ENCODE measurements at regions not wholly inside any gene's neighbourhood (a gene's known extent, or its start where the extent isn't known, plus 50 kb on each side); places are given as distances from the start of the nearest gene placed in this dataset.
"Not testable (repeated sequence)": the region's sequence is repeated elsewhere in the genome, so short reads cannot be mapped to it uniquely, and the experiment has no call there.

GRCh38 chr3:198138205-198138604 is 178.2 kb downstream of the LMLN start:
- H3K23ac ChIP-seq (ENCODE audit: insufficient read length, low read depth, low read length); H3K9me3 ChIP-seq (ENCODE audit: control insufficient read depth, low read depth, low read length); H3K56ac ChIP-seq (ENCODE audit: insufficient read length, low read depth, low read length); H4K91ac ChIP-seq (ENCODE audit: insufficient read length, low read depth, low read length); H3T11ph ChIP-seq (ENCODE audit: low read length); H2BK120ac ChIP-seq (ENCODE audit: low read depth, low read length, poor library complexity, severe bottlenecking); H4K5ac ChIP-seq (ENCODE audit: insufficient read length, low read depth, low read length); H2BK20ac ChIP-seq (ENCODE audit: low read depth, low read length, poor library complexity, severe bottlenecking); H3K27ac Mint-ChIP-seq; H3K4ac ChIP-seq (ENCODE audit: low read depth, low read length); H3K23me2 ChIP-seq (ENCODE audit: insufficient read length, low read depth, low read length, poor library complexity, severe bottlenecking); H2AK5ac ChIP-seq (ENCODE audit: insufficient read length, low read length); H2BK12ac ChIP-seq (ENCODE audit: insufficient read length, low read depth, low read length); H3K36me3 Mint-ChIP-seq (ENCODE audit: insufficient read depth in 1 of 3, low read depth in 3 of 3); H2BK15ac ChIP-seq (ENCODE audit: low read depth, low read length); H4K20me1 ChIP-seq (ENCODE audit: control insufficient read depth, insufficient read depth, insufficient read length); H2BK5ac ChIP-seq (ENCODE audit: insufficient read length, low read length); H3K79me1 ChIP-seq (ENCODE audit: insufficient read depth, low read depth, low read length, poor library complexity, severe bottlenecking); H3K18ac ChIP-seq (ENCODE audit: insufficient read length, low read depth, low read length); H3K4me1 Mint-ChIP-seq; H3K14ac ChIP-seq (ENCODE audit: insufficient read depth, low read length); H2AFZ ChIP-seq (ENCODE audit: low read length); H3K4me3 Mint-ChIP-seq; DNase-seq; H3K9me3 Mint-ChIP-seq; H3K27me3 Mint-ChIP-seq (ENCODE audit: low read depth); H4K8ac ChIP-seq (replicated peaks; ENCODE audit: insufficient read length, low read depth, low read length); H3K9ac ChIP-seq (ENCODE audit: extremely low read depth, insufficient read length, low read length); H3K27me3 ChIP-seq (ENCODE audit: insufficient read depth, low read length); H3K4me2 ChIP-seq (ENCODE audit: insufficient read depth, insufficient read length, low read length); H3K4me1 ChIP-seq (ENCODE audit: insufficient read depth, low read length); H3K27ac ChIP-seq (ENCODE audit: insufficient read length, low read depth, low read length); H3K79me2 ChIP-seq (ENCODE audit: insufficient read depth, low read length): not testable (repeated sequence)
- no CpG with 5 or more reads among the region's 10 CpGs for WGBS (ENCODE audit: extremely low coverage, insufficient read length, low lambda C conversion rate)

- not testable (repeated sequence) for H3K9ac ChIP-seq (ENCODE audit: extremely low read depth, insufficient read length, low read length); H2AFZ ChIP-seq (ENCODE audit: low read length); H4K5ac ChIP-seq (ENCODE audit: insufficient read length, low read depth, low read length); H4K20me1 ChIP-seq (ENCODE audit: control insufficient read depth, insufficient read depth, insufficient read length); H3K9me3 ChIP-seq (ENCODE audit: control insufficient read depth, low read depth, low read length); H2BK5ac ChIP-seq (ENCODE audit: insufficient read length, low read length); H3K79me1 ChIP-seq (ENCODE audit: insufficient read depth, low read depth, low read length, poor library complexity, severe bottlenecking); H2BK12ac ChIP-seq (ENCODE audit: insufficient read length, low read depth, low read length); DNase-seq; H3K4me3 Mint-ChIP-seq; H2BK15ac ChIP-seq (ENCODE audit: low read depth, low read length); H3K27ac ChIP-seq (ENCODE audit: insufficient read length, low read depth, low read length); H3K23me2 ChIP-seq (ENCODE audit: insufficient read length, low read depth, low read length, poor library complexity, severe bottlenecking); H3K27me3 Mint-ChIP-seq (ENCODE audit: low read depth); H3K27me3 ChIP-seq (ENCODE audit: insufficient read depth, low read length); H3K23ac ChIP-seq (ENCODE audit: insufficient read length, low read depth, low read length); H3K56ac ChIP-seq (ENCODE audit: insufficient read length, low read depth, low read length); H3K4me1 Mint-ChIP-seq; H3K4ac ChIP-seq (ENCODE audit: low read depth, low read length); H4K8ac ChIP-seq (replicated peaks; ENCODE audit: insufficient read length, low read depth, low read length); H3K9me3 Mint-ChIP-seq; H3K36me3 Mint-ChIP-seq (ENCODE audit: insufficient read depth in 1 of 3, low read depth in 3 of 3); H3K4me1 ChIP-seq (ENCODE audit: insufficient read depth, low read length); H2BK120ac ChIP-seq (ENCODE audit: low read depth, low read length, poor library complexity, severe bottlenecking); H3K18ac ChIP-seq (ENCODE audit: insufficient read length, low read depth, low read length); H3T11ph ChIP-seq (ENCODE audit: low read length); H3K4me2 ChIP-seq (ENCODE audit: insufficient read depth, insufficient read length, low read length); H3K27ac Mint-ChIP-seq; H2AK5ac ChIP-seq (ENCODE audit: insufficient read length, low read length); H3K14ac ChIP-seq (ENCODE audit: insufficient read depth, low read length); H4K91ac ChIP-seq (ENCODE audit: insufficient read length, low read depth, low read length); H3K79me2 ChIP-seq (ENCODE audit: insufficient read depth, low read length); H2BK20ac ChIP-seq (ENCODE audit: low read depth, low read length, poor library complexity, severe bottlenecking)
- WGBS (ENCODE audit: extremely low coverage, insufficient read length, low lambda C conversion rate), result no CpG with 5 or more reads among the region's 4 CpGs
These were observed 179.0 kb downstream of the LMLN start for GRCh38 chr3:198139037-198139436.
